Muscle of leg (tissue), 3 donors: ENCODE measurements at regions not wholly inside any gene's neighbourhood (a gene's known extent, or its start where the extent isn't known, plus 50 kb on each side); places are given as distances from the start of the nearest gene placed in this dataset.
A peak's percentile ranks its signal among the peaks of the same experiment; 100 is the strongest.
"Not testable (repeated sequence)": the region's sequence is repeated elsewhere in the genome, so short reads cannot be mapped to it uniquely, and the experiment has no call there.

ENCODE experiments used
- DNase-seq: peaks from one replicate; pipeline ENCODE4 v3.0.0; 2013
- H3K27ac ChIP-seq: one replicate; pipeline ENCODE4 v1.5.1; 2013; ENCODE audit warnings: mild to moderate bottlenecking, low read length, control low read depth
- H3K27me3 ChIP-seq: one replicate; pipeline ENCODE4 v1.6.1; 2013; ENCODE audit warnings: low read length; ENCODE audit not compliant: control insufficient read depth, insufficient read depth
- H3K36me3 ChIP-seq: one replicate; pipeline ENCODE4 v1.6.1; 2013; ENCODE audit warnings: low read length; ENCODE audit not compliant: control insufficient read depth, insufficient read depth
- H3K4me1 ChIP-seq: one replicate; pipeline ENCODE4 v1.6.1; 2013; ENCODE audit warnings: low read length; ENCODE audit not compliant: control insufficient read depth, insufficient read depth
- H3K4me3 ChIP-seq: one replicate; pipeline ENCODE4 v1.5.1; 2013; ENCODE audit warnings: low read length, control low read depth
- H3K9me3 ChIP-seq: replicated peaks from 2 replicates; pipeline ENCODE4 v1.6.1; 2013; ENCODE audit warnings: low read depth, low read length; ENCODE audit not compliant: control insufficient read depth
- WGBS: methylation state at CpG from one replicate; pipeline ENCODE4 v1.1.5; 2013; ENCODE audit warnings: missing lambda C conversion rate; ENCODE audit not compliant: insufficient coverage; 5-methylcytosine and 5-hydroxymethylcytosine counted together

GRCh38 chrX:46327566-46328115, 217.6 kb downstream of the ZNF674 start:
- WGBS: 11% methylated on average over 4 of the region's 7 CpGs
- H3K4me1 ChIP-seq: peaks cover 4% of the 10 kb centered on the region
- no peak overlapping the region for H3K4me3 ChIP-seq
- no peaks in the 10 kb centered on the region for H3K9me3 ChIP-seq
- H3K27me3 ChIP-seq: peaks cover 32% of the 10 kb centered on the region
- peak; percentile 10 for DNase-seq
- no peak overlapping the region for H3K27ac ChIP-seq
- no peaks in the 10 kb centered on the region for H3K36me3 ChIP-seq

- Histone ChIP-seq H3K27me3 (peaks cover 27% of the 10 kb centered on the region), H3K4me1 (peaks cover 4% of the 10 kb centered on the region), H3K27ac (no peak overlapping the region), H3K9me3 (no peaks in the 10 kb centered on the region), H3K36me3 (no peaks in the 10 kb centered on the region), H3K4me3 (no peak overlapping the region)
- DNase-seq: no peak
- 70% methylated on average over 1 of the region's 3 CpGs for WGBS
Observed at GRCh38 chrX:46326161-46326560, 219.1 kb downstream of the ZNF674 start.

GRCh38 chrX:46325312-46325877, 219.8 kb downstream of the ZNF674 start:
- 0% methylated on average over 1 of the region's 5 CpGs for WGBS
- H3K4me1 ChIP-seq: peaks cover 4% of the 10 kb centered on the region
- peaks cover 25% of the 10 kb centered on the region for H3K27me3 ChIP-seq
- DNase-seq: no peak
- no peaks in the 10 kb centered on the region for H3K36me3 ChIP-seq
- no peak overlapping the region for H3K27ac ChIP-seq
- H3K4me3 ChIP-seq: no peak overlapping the region
- no peaks in the 10 kb centered on the region for H3K9me3 ChIP-seq

- H3K27me3 ChIP-seq: peaks cover 23% of the 10 kb centered on the region
- H3K4me1 ChIP-seq: peaks cover 4% of the 10 kb centered on the region
- H3K9me3 ChIP-seq: no peaks in the 10 kb centered on the region
- no peak for DNase-seq
- H3K27ac ChIP-seq: no peak overlapping the region
- 67% methylated on average over 1 of the region's 3 CpGs for WGBS
- H3K36me3 ChIP-seq: no peaks in the 10 kb centered on the region
- H3K4me3 ChIP-seq: no peak overlapping the region
Observed at GRCh38 chrX:46324166-46324565, 221.1 kb downstream of the ZNF674 start.

- not testable (repeated sequence) for H3K4me3 ChIP-seq, H3K9me3 ChIP-seq, H3K4me1 ChIP-seq, H3K27ac ChIP-seq, H3K36me3 ChIP-seq, DNase-seq
- WGBS: no CpG with 5 or more reads among the region's 5 CpGs
- H3K27me3 ChIP-seq: peaks cover 21% of the 10 kb centered on the region
Observed at GRCh38 chrX:46322929-46323328, 222.3 kb downstream of the ZNF674 start.

GRCh38 chrX:46321676-46322075, 223.5 kb downstream of the ZNF674 start:
- no peaks in the 10 kb centered on the region for H3K9me3 ChIP-seq
- H3K4me1 ChIP-seq: peaks cover 4% of the 10 kb centered on the region
- DNase-seq: no peak
- H3K4me3 ChIP-seq: no peak overlapping the region
- no peaks in the 10 kb centered on the region for H3K36me3 ChIP-seq
- H3K27me3 ChIP-seq: peaks cover 13% of the 10 kb centered on the region
- no peak overlapping the region for H3K27ac ChIP-seq

GRCh38 chrX:46319750-46320149, 225.5 kb downstream of the ZNF674 start:
- Histone ChIP-seq H3K27me3 (peaks cover 11% of the 10 kb centered on the region), H3K27ac (no peak overlapping the region), H3K4me1 (no peaks in the 10 kb centered on the region), H3K4me3 (no peak overlapping the region), H3K36me3 (no peaks in the 10 kb centered on the region), H3K9me3 (no peaks in the 10 kb centered on the region)
- DNase-seq: no peak
- no CpG with 5 or more reads among the region's 1 CpG for WGBS

- 83% methylated on average over 1 of the region's 3 CpGs for WGBS
- Histone ChIP-seq H3K4me1 (no peaks in the 10 kb centered on the region), H3K27me3 (peaks cover 10% of the 10 kb centered on the region), H3K4me3 (no peak overlapping the region), H3K9me3 (no peaks in the 10 kb centered on the region), H3K36me3 (no peaks in the 10 kb centered on the region), H3K27ac (no peak overlapping the region)
- no peak for DNase-seq
Observed at GRCh38 chrX:46318551-46318950, 226.7 kb downstream of the ZNF674 start.

- no CpG with 5 or more reads among the region's 1 CpG for WGBS
- no peaks in the 10 kb centered on the region for H3K9me3 ChIP-seq
Observed at GRCh38 chrX:46317163-46317562, 228.1 kb downstream of the ZNF674 start.

GRCh38 chrX:46311581-46312120, 233.6 kb downstream of the ZNF674 start:
- 29% methylated on average over 1 of the region's 4 CpGs for WGBS
- DNase-seq: no peak
- Histone ChIP-seq H3K36me3 (no peaks in the 10 kb centered on the region), H3K27me3 (peaks cover 15% of the 10 kb centered on the region), H3K27ac (no peak overlapping the region), H3K9me3 (no peaks in the 10 kb centered on the region), H3K4me1 (peaks cover 2% of the 10 kb centered on the region), H3K4me3 (no peak overlapping the region)

More at GRCh38 chrX:46317163-46317562, 228.1 kb downstream of the ZNF674 start:
- Histone ChIP-seq H3K36me3 (no peaks in the 10 kb centered on the region), H3K4me1 (peaks cover 2% of the 10 kb centered on the region), H3K27me3 (peaks cover 10% of the 10 kb centered on the region), H3K4me3 (no peak overlapping the region), H3K27ac (no peak overlapping the region)
- DNase-seq: no peak
